AG09319 (cell line): ENCODE measurements at regions not wholly inside any gene's neighbourhood (a gene's known extent, or its start where the extent isn't known, plus 50 kb on each side); places are given as distances from the start of the nearest gene placed in this dataset.

Experiments used
- DNase-seq: peaks from one replicate; pipeline ENCODE4 v3.0.0-alpha.2; 2010; ENCODE audit warnings: low read depth; ENCODE audit errors: extremely low read depth
- CTCF ChIP-seq: IDR thresholded peaks from 2 replicates; pipeline ENCODE4 v1.5.1; 2011; ENCODE audit warnings: low read depth, mild to moderate bottlenecking, inconsistent platforms, low read length, moderate library complexity

DNA sequence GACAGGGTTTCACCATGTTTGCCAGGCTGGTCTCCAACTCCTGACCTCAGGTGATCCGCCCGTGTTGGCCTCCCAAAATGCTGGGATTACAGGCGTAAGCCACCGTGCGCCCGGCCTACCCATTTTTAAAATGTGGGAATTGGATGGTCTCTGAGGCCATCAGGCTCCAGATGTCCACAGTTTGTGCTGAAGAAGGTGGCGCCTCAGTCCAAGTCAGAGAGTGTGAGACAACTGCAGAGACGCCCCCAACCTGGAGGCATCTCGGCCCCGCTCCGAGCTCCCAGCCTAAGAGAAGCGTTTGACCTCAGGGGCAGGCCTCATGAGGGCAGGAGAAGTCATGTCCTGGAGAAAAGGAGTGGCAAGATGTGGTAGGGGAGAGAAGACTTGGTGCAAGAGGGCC is 146.5 kb downstream of the MRM1 start:
- no peak for TF ChIP-seq CTCF
- DNase-seq = no peak

- no peak for TF ChIP-seq CTCF
- DNase-seq = no peak
These were observed 146.9 kb downstream of the MRM1 start for GRCh38 chr17:36748272-36748671.

GRCh38 chr17:36749493-36749892 is 148.1 kb downstream of the MRM1 start:
- TF ChIP-seq CTCF = no peak
- DNase-seq = no peak

- no peak for DNase-seq
- no peak for TF ChIP-seq CTCF
These were observed 149.0 kb downstream of the MRM1 start for GRCh38 chr17:36750316-36750885.

GRCh38 chr17:36752096-36752888 is 150.9 kb downstream of the MRM1 start:
- DNase-seq = no peak
- no peak for TF ChIP-seq CTCF

- DNase-seq = no peak
- TF ChIP-seq CTCF = peak; percentile 18
These were observed 154.2 kb downstream of the MRM1 start for GRCh38 chr17:36755586-36755985.

- no peak for TF ChIP-seq CTCF
- no peak for DNase-seq
These were observed 155.3 kb downstream of the MRM1 start for GRCh38 chr17:36756695-36757094.
